ENCODE measurements at regions not wholly inside any gene's neighbourhood (a gene's known extent, or its start where the extent isn't known, plus 50 kb on each side); places are given as distances from the start of the nearest gene placed in this dataset.

- TF ChIP-seq CTCF (IDR thresholded peaks at IDR 0.05; ENCODE audit: low read depth, low read length) (no peak), EZH2phosphoT487 (IDR thresholded peaks at IDR 0.05; ENCODE audit: low read depth) (no peak)
These were observed 71.6 kb upstream of the GATA5 start for GRCh38 chr20:62547364-62547763.
